ENCODE measurements at regions not wholly inside any gene's neighbourhood (a gene's known extent, or its start where the extent isn't known, plus 50 kb on each side); places are given as distances from the start of the nearest gene placed in this dataset.

GRCh38 chr2:164275659-164276058 lies 345.6 kb downstream of the GRB14 start:
- CTCF ChIA-PET = no interaction called here
- H3K9me3 ChIP-seq (ENCODE audit: control insufficient read depth, insufficient read depth, low read depth, low read length) = no peaks in the 10 kb centered on the region
- H3K4me1 ChIP-seq (ENCODE audit: control insufficient read depth, insufficient read depth, low read length) = no peaks in the 10 kb centered on the region
- no peak overlapping the region for H3K27ac ChIP-seq (ENCODE audit: extremely low read depth, low read depth, low read length)
- no peaks in the 10 kb centered on the region for H3K36me3 ChIP-seq (ENCODE audit: control insufficient read depth in 2 of 2, insufficient read depth in 1 of 2, low read length in 2 of 2)
- no peak for TF ChIP-seq ZNF629 (tag by site-specific recombination; IDR thresholded peaks at IDR 0.05)
- TF ChIP-seq, protein P1, sequence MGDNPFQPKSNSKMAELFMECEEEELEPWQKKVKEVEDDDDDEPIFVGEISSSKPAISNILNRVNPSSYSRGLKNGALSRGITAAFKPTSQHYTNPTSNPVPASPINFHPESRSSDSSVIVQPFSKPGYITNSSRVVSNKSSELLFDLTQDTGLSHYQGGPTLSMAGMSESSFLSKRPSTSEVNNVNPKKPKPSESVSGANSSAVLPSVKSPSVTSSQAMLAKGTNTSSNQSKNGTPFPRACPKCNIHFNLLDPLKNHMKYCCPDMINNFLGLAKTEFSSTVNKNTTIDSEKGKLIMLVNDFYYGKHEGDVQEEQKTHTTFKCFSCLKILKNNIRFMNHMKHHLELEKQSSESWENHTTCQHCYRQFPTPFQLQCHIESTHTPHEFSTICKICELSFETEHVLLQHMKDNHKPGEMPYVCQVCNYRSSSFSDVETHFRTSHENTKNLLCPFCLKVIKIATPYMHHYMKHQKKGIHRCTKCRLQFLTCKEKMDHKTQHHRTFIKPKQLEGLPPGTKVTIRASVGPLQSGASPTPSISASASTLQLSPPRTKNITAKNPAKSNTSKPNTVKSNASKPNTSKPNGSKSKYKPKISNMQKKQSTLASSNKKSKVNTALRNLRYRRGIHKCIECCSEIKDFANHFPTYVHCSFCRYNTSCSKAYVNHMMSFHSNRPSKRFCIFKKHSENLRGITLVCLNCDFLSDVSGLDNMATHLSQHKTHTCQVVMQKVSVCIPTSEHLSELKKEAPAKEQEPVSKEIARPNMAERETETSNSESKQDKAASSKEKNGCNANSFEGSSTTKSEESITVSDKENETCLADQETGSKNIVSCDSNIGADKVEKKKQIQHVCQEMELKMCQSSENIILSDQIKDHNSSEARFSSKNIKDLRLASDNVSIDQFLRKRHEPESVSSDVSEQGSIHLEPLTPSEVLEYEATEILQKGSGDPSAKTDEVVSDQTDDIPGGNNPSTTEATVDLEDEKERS (tag by site-specific recombination; IDR thresholded peaks at IDR 0.05) = no peak
- no peak for TF ChIP-seq ZNF677 (tag by site-specific recombination; IDR thresholded peaks at IDR 0.05)
- TF ChIP-seq OVOL3 (tag by site-specific recombination; IDR thresholded peaks at IDR 0.05) = no peak
- TF ChIP-seq SETDB1 (IDR thresholded peaks at IDR 0.05; ENCODE audit: insufficient read length, low read length) = no peak
- TF ChIP-seq ZNF48 (tag by site-specific recombination; IDR thresholded peaks at IDR 0.05) = no peak
- no peak for TF ChIP-seq ZNF248 (tag by site-specific recombination; IDR thresholded peaks at IDR 0.05)
- no peak for TF ChIP-seq ZNF140 (tag by site-specific recombination; IDR thresholded peaks at IDR 0.05)
- TF ChIP-seq YY2 (tag by site-specific recombination; IDR thresholded peaks at IDR 0.05) = no peak
- no peak for TF ChIP-seq HOXA7 (CRISPR knock-in tag; IDR thresholded peaks at IDR 0.05; ENCODE audit: borderline replicate concordance)
- TF ChIP-seq, protein P2, sequence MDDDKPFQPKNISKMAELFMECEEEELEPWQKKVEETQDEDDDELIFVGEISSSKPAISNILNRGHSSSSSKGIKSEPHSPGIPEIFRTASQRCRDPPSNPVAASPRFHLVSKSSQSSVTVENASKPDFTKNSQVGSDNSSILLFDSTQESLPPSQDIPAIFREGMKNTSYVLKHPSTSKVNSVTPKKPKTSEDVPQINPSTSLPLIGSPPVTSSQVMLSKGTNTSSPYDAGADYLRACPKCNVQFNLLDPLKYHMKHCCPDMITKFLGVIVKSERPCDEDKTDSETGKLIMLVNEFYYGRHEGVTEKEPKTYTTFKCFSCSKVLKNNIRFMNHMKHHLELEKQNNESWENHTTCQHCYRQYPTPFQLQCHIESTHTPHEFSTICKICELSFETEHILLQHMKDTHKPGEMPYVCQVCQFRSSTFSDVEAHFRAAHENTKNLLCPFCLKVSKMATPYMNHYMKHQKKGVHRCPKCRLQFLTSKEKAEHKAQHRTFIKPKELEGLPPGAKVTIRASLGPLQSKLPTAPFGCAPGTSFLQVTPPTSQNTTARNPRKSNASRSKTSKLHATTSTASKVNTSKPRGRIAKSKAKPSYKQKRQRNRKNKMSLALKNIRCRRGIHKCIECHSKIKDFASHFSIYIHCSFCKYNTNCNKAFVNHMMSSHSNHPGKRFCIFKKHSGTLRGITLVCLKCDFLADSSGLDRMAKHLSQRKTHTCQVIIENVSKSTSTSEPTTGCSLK (tag by site-specific recombination; IDR thresholded peaks at IDR 0.05) = no peak
- H3K4me3 ChIP-seq (ENCODE audit: low read depth, low read length) = no peak overlapping the region
- POLR2A ChIA-PET = no interaction called here

GRCh38 chr2:164260506-164260905 lies 360.8 kb downstream of the GRB14 start:
- H3K4me1 ChIP-seq (ENCODE audit: control insufficient read depth, insufficient read depth, low read length) = no peaks in the 10 kb centered on the region
- ChIA-PET POLR2A (no interaction called here), CTCF (no interaction called here)
- no peaks in the 10 kb centered on the region for H3K36me3 ChIP-seq (ENCODE audit: control insufficient read depth in 2 of 2, insufficient read depth in 1 of 2, low read length in 2 of 2)
- no peak overlapping the region for H3K27ac ChIP-seq (ENCODE audit: extremely low read depth, low read depth, low read length)
- TF ChIP-seq ZNF394 (tag by site-specific recombination; IDR thresholded peaks at IDR 0.05; ENCODE audit: borderline replicate concordance) = no peak
- no peaks in the 10 kb centered on the region for H3K9me3 ChIP-seq (ENCODE audit: control insufficient read depth, insufficient read depth, low read depth, low read length)
- no peak overlapping the region for H3K4me3 ChIP-seq (ENCODE audit: low read depth, low read length)

DNA sequence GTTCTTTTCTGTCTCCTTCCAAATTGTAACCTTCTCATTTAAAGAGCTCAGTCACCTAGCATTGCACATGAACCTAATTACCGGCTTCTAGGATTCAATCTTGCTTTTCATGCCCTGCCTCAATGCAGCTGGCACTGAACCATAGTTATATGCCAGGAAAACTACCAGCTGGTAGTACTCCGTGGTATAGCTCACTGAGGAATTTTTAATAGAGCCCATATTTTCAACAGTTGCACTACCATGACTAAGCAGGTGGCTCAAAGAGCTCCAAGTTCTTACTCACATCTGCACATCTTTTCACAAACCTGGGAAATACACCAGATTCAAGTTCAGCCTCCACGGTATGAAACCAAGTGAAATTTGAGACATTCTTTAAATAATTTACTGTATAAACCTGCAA lies 363.5 kb downstream of the GRB14 start:
- Histone ChIP-seq H3K9me3 (ENCODE audit: control insufficient read depth, insufficient read depth, low read depth, low read length) (no peaks in the 10 kb centered on the region), H3K36me3 (ENCODE audit: control insufficient read depth in 2 of 2, insufficient read depth in 1 of 2, low read length in 2 of 2) (no peaks in the 10 kb centered on the region), H3K27ac (ENCODE audit: extremely low read depth, low read depth, low read length) (no peak overlapping the region), H3K4me3 (ENCODE audit: low read depth, low read length) (no peak overlapping the region), H3K4me1 (ENCODE audit: control insufficient read depth, insufficient read depth, low read length) (no peaks in the 10 kb centered on the region)
- ChIA-PET POLR2A (no interaction called here), CTCF (interaction anchor here (0.7 kb wide), 1 partner anchor 15 kb away, joined by 3 read pairs; no protein-coding TSS in a partner anchor)
- no peak for TF ChIP-seq OSR2 (tag by site-specific recombination; IDR thresholded peaks at IDR 0.05)
- no peak for TF ChIP-seq ZNF555 (tag by site-specific recombination; conservative IDR thresholded peaks at IDR 0.05)
- TF ChIP-seq ZNF521 (tag by site-specific recombination; IDR thresholded peaks at IDR 0.05) = no peak
- no peak for TF ChIP-seq ZNF23 (tag by site-specific recombination; IDR thresholded peaks at IDR 0.05; ENCODE audit: borderline replicate concordance)
- TF ChIP-seq ZNF76 (tag by site-specific recombination; IDR thresholded peaks at IDR 0.05; ENCODE audit: borderline replicate concordance, low read depth) = no peak
- TF ChIP-seq REPIN1 (tag by site-specific recombination; IDR thresholded peaks at IDR 0.05; ENCODE audit: low read depth) = no peak
- TF ChIP-seq ZNF19 (tag by site-specific recombination; IDR thresholded peaks at IDR 0.05; ENCODE audit: low read depth) = no peak
- TF ChIP-seq ZNF777 (tag by site-specific recombination; IDR thresholded peaks at IDR 0.05; ENCODE audit: borderline replicate concordance) = no peak
- TF ChIP-seq, protein P3, sequence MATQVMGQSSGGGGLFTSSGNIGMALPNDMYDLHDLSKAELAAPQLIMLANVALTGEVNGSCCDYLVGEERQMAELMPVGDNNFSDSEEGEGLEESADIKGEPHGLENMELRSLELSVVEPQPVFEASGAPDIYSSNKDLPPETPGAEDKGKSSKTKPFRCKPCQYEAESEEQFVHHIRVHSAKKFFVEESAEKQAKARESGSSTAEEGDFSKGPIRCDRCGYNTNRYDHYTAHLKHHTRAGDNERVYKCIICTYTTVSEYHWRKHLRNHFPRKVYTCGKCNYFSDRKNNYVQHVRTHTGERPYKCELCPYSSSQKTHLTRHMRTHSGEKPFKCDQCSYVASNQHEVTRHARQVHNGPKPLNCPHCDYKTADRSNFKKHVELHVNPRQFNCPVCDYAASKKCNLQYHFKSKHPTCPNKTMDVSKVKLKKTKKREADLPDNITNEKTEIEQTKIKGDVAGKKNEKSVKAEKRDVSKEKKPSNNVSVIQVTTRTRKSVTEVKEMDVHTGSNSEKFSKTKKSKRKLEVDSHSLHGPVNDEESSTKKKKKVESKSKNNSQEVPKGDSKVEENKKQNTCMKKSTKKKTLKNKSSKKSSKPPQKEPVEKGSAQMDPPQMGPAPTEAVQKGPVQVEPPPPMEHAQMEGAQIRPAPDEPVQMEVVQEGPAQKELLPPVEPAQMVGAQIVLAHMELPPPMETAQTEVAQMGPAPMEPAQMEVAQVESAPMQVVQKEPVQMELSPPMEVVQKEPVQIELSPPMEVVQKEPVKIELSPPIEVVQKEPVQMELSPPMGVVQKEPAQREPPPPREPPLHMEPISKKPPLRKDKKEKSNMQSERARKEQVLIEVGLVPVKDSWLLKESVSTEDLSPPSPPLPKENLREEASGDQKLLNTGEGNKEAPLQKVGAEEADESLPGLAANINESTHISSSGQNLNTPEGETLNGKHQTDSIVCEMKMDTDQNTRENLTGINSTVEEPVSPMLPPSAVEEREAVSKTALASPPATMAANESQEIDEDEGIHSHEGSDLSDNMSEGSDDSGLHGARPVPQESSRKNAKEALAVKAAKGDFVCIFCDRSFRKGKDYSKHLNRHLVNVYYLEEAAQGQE (tag by site-specific recombination; IDR thresholded peaks at IDR 0.05) = no peak
- TF ChIP-seq, protein P4, sequence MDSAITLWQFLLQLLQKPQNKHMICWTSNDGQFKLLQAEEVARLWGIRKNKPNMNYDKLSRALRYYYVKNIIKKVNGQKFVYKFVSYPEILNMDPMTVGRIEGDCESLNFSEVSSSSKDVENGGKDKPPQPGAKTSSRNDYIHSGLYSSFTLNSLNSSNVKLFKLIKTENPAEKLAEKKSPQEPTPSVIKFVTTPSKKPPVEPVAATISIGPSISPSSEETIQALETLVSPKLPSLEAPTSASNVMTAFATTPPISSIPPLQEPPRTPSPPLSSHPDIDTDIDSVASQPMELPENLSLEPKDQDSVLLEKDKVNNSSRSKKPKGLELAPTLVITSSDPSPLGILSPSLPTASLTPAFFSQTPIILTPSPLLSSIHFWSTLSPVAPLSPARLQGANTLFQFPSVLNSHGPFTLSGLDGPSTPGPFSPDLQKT (IDR thresholded peaks at IDR 0.05; ENCODE audit: borderline replicate concordance, low read depth, low read length) = no peak

Measured in HEK293 (cell line).